NOMO-1 treated with dmso at 0.1 percent for 144 hours (cell line): ENCODE measurements at regions not wholly inside any gene's neighbourhood (a gene's known extent, or its start where the extent isn't known, plus 50 kb on each side); places are given as distances from the start of the nearest gene placed in this dataset.
"Not testable (repeated sequence)": the region's sequence is repeated elsewhere in the genome, so short reads cannot be mapped to it uniquely, and the experiment has no call there.

Experiments
- DNase-seq: peaks from one replicate; lab custom pipeline; 2025; ENCODE audit not compliant: unreplicated experiment; lab: John Stamatoyannopoulos, UW

DNA sequence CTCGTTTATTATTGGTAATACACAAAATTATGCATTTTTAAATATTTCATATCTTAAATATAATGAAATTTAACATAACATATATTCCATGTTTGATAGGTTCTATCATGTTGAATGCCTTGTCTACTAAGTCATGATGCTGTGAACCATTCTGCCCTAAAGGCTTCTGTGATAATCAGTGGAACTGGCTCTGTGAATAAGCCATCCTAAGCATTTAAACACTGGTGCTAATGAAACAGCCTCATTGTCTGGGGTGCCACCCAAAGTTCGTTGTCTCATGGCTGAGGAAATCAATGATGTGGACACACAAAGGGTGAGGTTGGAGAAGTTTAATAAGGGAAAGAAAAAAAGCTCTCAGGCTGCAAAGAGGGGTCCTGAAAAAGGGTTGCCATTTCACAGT lies 264.7 kb upstream of the ZRANB2 start:
- DNase-seq: no peak

DNA sequence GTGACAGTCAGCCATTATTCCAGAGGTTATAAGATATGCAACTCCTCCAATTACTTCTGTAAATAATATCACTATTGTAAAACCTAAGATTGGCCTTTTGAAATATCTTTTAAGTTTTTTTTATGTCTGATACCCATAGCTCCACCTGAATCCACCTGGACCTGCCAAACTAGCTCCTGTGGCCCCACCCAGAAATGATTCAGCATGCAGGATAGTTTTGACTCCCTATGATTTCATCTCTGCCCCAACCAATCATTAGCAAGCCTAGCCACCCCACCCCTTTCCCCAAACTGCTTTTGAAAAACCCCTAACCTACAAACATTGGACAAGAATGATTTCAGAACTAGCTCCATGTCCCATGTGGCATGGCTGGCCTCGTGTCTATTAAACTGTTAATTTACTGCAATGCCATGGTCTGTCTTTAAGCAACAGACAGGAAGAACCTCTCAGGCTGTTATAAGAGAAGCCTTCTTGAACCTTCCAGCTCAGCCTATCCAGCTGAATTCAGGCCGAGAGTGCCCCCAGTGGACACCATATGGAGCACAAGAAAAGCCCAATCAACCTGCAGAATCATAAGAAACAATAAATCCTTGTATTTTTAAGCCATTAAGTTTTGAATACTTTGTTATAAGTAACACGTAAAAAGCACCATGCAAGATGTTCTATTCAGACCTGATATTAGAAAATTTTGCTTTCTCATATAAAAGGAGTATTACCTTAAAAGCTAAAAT lies 263.0 kb upstream of the ZRANB2 start:
- DNase-seq: no peak

DNA sequence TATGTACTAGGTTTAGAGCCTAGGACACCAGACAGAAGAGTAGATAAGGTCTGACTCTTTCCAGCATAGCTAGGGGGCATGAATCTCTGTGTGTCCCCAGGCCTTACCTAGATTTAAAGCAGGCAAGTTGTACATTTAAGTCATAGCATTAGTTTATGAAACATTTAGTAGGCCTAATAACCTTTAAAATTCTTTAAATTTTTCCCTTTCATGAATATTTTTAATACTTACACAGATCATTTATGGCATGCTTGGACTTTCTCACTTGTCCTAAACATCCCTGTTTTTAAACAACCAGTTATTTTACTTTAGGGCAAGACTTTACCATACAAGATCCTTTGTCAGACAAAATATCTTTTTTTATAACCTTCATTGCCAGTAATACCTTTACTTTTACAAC lies 258.4 kb upstream of the ZRANB2 start:
- DNase-seq: no peak

DNA sequence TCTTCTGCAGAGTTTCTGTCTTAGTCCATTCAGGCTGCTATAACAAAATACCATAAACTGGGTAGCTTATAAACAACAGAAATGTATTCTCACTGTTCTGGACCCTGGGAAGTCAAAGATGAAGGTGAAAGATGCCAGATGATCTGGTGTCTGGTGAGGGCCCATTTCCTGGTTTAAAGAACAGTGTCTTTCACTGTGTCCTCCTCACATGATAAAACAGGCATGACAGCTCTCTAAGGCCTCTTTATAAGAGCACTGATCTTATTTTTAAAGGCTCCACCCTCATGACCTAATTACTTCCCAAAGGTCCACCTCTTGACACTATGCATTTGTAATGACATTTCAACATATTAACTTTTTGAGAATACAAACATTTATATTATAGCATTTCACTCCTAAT lies 250.2 kb upstream of the ZRANB2 start:
- DNase-seq: no peak

DNA sequence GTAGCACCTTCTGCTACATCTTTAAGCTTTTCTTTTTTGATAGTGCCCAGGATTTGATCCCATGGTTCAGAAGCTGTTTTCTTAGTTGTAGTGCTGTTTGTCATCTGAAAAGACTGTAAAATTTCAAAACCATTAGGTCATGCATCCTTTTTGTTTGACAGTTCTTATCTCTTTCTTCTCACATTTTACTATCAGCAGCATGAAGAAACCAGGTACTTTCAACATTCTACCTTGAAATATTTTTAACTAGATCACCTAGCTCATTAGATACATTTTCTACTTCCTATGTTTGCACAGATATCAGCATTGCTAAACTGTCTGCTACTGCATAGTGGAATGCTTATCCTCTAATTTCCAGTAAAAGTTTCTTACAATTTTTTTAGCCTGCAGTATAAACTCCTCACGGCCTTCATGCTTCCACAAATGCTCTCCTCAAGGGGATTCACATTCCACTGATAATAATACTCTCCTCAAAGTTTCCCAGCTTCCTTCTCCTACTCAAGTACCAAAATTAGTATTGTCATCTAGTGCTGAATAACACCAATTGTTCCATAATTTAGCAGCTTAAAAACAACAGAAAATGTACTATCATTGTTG lies 243.9 kb upstream of the ZRANB2 start:
- DNase-seq: no peak

DNA sequence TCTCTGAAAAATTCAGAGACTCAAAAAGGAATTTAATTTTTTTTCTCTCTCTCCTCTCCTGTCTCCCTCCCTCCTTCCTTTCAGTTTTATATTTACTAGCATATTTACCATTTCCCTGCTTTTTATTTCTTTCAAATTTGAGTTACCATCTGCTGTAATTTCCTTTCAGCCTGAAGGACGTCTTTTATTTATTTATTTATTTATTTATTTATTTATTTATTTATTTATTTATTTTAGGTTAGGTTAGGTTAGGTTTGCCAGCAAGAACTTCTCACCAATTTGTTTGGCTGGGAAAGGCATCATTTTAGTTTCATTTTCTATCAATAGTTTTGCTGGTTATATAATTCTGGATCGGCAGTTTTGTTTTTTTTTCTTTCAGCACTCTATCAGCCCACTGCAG lies 231.7 kb upstream of the ZRANB2 start:
- no peak for DNase-seq

DNA sequence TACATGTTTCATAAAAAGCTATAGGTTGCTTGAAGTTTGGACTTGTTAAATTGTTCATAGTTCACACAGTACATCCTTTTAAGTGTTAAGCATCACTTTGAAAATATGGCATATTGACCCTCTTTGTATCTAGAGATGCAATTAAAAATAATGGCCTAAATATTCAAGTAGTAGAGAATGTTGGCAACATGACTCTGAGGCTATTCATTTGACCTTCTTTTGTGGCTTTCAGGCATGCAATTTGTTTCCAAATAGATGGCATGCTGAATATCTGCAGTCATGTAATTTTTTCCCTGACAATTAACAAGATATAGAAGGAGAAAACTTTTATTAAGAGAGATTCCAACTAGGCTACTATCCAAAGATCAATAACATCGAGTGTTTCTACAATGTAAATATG lies 230.5 kb upstream of the ZRANB2 start:
- DNase-seq: no peak

DNA sequence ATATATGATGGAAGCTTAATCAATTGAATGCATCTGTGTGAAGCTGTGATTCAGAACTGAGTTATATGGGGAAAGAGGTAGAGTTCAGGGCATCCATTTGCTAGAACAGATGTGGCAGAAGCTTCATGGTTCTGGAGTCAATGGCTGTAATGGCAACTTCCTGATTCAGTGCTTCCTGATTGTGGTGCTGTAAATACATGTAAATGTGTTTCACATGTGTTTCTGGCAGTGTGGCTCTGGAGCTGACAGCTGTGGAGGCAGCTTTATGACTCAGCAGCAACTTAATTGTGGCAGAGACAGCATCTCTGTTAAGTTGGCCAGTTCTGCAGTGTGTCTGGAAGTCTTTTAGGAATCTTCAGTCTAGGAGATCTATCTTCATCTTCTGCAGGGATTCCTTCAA lies 226.6 kb upstream of the ZRANB2 start:
- DNase-seq: peak; percentile 54

DNA sequence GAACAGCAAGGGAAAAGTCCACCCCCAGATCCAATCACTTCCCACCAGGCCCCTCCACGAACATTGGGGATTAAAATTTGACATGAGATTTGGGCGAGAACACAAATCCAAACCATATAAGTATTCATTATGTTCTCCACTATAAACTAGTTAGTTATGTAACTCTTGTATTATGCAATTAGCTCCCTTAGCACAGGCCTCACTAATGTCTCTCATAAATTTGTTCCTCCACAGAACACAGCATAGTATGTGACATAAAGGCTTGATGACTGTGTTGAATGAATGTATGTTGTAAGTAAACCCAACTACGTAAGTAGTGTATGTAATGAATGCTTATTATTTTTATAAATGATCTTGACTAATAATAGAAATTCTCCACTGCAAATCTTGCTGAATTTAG lies 223.3 kb upstream of the ZRANB2 start:
- DNase-seq: peak; percentile 51

DNA sequence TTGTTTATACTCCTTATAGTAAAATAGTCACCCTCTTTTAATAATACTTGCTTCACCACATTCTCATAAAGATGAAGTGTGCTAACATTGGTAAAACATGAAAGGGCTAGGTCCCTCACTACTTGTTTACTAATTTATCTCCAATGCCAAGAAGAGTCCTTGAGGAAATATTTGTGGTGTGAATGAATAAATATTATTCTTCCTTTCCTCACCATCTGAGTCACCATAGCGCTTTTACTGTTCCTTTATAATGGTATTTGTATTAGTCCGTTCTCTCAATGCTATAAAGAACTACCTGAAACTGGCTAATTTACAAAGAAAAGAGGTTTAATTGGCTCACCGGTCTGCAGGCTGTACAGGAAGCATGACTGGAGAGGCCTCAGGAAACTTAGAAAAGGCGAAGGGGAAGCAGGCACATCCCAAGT lies 222.8 kb upstream of the ZRANB2 start:
- no peak for DNase-seq

DNA sequence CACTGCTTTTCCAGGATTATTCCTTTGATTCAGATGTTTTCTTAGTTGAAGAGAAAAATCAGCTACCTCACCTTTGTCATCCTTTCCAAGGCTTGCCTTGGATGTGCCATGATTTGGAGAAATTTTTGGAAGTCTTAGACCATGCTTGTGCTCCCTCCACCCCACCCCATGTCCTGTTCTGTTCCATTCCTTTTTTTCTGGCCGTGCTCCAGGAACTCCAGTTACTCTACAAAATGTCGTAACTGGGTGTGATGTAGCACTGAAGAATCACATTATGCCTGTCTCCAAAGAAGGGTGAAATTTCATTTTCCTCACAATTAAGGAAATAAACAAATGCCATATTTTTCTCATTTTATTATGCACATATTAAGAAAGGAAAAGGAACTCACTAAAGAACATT lies 217.8 kb upstream of the ZRANB2 start:
- no peak for DNase-seq

DNA sequence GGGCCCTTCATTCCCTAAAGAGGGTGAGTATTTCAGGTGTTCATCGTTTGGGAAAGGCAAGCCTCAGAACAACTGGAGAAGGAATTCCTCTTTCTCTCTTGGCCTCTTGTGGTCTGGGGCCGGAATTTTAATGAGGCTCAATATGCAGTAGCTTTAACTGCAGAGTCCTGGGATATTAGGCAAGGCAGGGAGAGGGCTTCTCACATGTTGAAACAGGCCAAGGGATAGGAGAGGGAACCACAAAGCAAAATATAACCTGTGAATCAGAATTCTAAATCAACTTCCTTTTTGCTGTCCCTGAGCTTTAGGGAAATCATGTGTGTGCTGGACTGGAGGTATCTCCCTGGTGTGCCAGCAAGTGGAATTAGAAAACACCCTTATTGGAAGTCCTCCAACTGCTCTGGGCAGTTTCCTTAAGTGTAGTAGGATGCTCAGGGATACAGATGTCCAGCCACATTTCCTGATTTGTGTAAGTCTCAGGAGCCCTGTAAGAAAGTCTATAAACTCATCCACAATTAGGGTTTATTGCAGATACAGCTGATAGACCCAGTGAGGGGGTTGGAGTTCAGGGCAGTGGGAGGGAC lies 215.8 kb upstream of the ZRANB2 start:
- DNase-seq: no peak

DNA sequence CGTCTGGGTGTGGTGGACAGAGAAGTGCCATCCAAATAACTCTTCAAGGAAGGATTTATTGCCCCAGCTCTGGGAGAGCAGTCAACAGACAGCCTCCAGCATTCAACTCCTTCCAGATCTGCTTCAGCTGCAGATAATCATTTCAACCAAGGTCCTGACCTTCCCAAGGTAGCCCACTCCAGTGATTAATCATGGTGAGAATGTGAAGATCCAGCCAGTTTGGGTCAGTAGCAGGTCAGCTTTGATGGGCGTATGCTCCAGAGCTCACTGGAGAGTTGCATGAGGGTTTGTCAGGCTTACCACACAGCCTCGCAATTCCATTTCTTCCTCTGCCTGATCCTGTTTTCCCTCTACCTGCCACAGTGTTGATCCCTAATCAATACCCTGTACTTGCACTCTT lies 214.5 kb upstream of the ZRANB2 start:
- no peak for DNase-seq

DNA sequence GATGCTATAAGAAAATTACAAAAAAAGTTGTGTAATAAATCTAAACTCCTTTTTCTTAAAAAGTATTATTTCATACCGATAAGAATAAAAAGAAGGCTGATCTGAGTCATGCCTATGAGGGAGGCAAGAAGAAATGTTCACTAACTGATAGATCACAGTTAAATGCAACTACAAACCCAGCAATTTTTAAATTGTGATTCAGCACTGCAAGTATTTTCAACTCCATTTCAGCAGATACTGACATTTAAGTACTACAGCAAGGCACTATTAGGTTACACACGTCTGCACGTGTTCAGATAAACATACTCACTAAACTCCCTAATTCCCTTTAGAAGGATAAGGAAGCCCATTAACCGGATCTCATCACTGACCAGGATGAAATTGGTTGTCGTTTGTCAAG lies 213.3 kb upstream of the ZRANB2 start:
- DNase-seq: no peak

DNA sequence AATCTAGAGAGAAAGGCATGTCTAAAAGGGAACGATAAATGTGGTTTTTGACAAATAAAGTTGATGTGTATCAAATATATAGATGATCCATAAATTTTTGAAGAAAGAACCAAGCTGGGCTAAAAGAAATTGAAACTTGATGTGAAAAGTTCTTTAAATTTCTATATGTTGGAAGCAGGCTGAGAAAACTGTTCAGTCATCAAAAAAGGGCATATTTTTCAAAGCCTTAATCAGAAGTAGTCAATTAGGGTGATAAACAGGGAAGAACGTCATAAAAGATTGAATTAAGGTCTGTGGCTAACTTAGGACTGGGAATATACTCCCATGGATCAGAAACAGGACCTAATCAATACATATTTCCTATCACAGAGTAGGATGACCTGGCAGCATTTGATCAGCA lies 211.4 kb upstream of the ZRANB2 start:
- DNase-seq: no peak

DNA sequence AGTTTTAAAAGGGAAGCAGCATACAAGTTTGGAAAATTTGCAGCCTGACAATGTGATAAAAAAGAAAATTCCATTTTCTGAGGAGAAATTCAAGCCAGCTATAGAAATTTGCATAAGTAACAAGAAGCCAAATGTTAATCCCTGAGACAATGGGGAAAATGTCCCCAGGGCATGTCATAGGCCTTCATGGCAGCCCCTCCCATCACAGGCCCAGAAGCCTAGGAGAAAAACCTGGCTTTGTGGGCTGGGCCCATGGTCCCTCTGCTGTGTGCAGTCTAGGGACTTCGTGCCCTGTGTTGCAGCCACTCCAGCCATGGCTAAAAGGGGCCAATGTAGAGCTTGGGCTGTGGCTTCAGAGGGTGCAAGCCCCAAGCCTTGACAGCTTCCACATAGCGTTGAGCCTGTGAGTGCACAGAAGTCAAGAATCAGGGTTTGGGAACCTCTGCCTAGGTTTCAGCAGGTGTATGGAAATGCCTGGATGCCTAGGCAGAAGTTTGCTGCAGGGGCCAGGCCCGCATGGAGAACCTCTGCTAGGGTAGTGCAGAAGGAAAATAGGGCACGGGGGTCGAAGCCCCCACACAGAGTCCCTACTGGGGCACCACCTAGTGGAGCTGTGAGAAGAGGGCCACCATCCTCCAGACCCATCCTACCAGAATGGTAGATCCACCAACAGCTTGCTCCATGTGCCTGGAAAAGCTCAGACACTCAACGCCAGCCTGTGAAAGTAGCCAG lies 209.8 kb upstream of the ZRANB2 start:
- DNase-seq: not testable (repeated sequence)

DNA sequence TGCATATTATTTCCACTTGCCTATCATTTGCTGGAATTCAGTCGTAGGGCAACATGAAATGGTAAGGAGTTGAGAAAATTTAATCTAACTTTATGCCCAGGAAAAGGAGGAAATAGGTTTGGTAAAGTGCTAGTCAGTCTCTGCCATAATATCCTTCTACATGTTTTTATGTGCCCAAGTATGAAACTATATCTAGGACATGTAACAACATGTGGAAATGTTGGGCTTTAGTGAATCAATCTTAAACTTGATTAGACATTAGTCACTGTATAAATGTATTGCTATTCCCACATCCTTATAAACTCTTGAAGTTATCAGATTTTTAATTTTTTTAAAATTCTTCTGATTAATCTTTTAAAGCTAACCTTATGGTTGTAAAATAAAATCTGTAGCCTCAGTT lies 204.7 kb upstream of the ZRANB2 start:
- no peak for DNase-seq

DNA sequence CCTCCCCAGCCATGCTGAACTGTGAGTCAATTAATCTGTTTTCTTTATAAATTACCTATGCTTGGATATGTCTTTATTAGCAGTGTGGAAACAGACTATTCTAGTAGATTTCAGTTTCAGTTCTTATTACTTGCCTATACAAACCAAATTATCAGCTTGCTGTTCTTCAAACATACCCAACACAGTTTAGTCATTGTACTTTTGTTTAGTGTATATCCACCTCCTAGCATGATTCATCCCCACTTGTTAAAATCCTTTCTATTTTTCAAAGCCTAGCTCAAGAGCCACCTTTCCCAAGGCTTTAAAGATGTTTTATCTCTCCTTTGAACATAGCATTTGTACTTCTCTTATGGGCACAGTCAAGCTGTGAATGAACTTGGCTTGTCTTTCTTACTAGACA lies 195.6 kb upstream of the ZRANB2 start:
- no peak for DNase-seq

DNA sequence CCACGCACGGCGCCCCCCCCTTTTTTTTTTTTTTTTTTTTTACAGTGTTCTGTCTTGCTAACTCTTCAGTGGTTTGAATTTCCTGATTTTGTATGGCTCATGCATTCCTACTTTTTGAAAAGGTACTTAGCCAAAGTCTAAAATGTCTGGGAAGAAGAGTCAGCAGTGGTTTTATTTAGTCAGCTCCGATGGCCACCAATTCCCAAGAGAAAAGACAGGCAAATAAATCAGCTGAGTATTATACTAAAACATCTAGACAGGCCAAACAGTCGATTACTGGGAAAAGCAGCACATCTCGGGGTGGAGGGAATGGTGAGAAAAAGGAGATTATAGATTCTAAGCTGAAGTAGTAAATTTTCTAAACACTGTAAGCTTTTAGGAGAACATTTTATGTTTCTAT lies 192.5 kb upstream of the ZRANB2 start:
- no peak for DNase-seq

DNA sequence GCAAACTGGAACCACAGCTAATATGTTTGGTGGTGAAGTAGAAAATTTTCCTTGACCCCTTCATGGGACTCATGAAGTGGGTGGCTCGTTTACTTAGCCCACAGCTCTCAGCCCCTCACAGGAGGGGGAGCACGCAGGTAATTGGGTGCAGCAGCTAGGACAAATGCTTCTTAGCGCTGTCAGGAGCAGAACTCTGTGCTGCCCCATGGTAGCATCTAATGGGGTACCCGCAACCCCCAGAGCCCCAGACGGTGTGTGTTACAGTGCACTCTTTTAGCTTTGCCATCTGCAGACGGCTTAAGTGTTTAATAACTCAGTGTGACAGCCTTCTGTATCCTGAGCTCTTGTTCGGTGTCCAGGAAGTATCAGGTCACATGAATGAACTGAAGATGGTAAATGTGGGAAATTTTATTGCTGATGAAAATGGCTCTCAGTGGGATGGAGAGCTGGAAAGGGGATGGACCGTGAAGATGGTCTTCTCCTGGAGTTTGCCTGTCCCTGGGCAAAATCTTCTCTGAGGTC lies 189.6 kb upstream of the ZRANB2 start:
- DNase-seq: no peak

DNA sequence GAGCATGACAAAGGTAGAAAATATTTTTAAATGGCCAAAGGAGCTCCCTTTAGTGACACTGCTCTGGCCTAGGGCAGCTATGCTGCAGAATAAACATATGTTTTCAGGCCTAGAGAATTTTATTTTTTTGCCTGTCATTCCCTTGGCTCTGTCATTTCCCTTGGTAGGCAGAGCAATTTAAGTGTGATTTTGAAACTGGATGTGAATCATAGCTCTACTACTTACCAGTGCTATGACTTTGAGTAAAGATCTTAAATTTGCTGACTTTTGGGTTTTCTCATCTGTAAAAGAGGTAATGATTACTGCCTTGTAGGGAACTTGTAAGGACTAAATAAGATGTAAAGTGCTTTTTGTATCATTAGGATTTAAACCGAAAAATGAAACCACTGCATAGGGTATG lies 189.0 kb upstream of the ZRANB2 start:
- peak; percentile 29 for DNase-seq

DNA sequence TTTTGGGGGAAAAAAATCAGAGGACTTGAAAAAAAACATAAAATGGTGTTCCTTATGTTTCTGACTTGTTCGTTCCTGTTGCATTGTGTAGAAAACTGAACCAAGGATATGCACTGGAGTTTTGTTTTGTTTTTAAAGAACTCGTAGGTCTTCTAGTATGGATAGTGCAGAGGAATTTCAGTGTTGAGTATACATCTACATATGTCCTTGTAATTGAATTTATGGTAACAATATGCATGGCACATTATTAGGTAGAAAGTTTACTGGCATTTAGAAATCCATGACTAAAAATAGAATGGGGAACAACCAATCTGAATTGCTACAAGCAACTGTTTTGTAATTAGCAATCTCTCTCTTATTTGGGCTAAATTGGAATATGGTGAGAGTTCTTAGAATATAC lies 188.3 kb upstream of the ZRANB2 start:
- no peak for DNase-seq
